Umbilical cord (tissue), 1 donor: ENCODE measurements at regions not wholly inside any gene's neighbourhood (a gene's known extent, or its start where the extent isn't known, plus 50 kb on each side); places are given as distances from the start of the nearest gene placed in this dataset.
A peak's percentile ranks its signal among the peaks of the same experiment; 100 is the strongest.

Experiments
- DNase-seq: peaks from one replicate; pipeline ENCODE4 v3.0.0-alpha.2; 2015; ENCODE audit warnings: low spot score

DNA sequence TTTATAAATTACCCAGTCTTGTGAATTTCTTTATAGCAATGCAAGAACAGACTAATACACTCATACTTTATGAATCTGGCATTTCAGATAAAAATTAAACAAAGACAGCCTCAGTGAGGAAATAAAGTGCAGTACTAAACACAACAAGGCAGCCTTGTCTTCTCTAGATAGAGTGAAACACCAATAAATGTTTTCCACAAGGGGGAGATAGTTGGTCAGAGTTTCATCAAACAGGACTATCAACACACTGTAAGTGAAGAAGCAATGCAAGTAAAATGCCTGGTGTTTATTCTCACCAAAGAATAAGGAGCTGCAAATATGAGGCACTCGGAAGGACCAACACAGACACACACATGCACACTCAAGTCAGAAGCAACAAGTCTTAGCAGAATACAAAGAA is 62.8 kb downstream of the FAM9B start:
- peak; percentile 10 for DNase-seq

DNA sequence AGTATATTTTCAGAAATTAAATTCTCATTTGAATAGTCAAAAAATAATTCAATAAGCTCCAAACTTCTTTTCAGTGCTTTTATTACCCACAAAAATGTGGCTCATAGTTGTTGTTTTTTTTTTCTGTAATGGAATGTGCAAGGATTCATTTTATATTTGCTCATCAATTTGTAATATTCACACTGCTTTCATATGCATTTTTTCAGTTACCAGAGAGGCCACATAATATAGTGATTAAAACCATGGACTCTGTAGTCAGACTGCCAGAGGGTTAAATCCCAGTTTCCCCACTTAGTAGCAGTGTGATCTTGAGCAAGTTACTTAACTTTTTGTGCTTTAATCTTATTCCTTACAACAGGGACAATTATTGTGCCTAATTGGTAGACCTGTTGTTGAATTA is 64.5 kb downstream of the FAM9B start:
- no peak for DNase-seq

DNA sequence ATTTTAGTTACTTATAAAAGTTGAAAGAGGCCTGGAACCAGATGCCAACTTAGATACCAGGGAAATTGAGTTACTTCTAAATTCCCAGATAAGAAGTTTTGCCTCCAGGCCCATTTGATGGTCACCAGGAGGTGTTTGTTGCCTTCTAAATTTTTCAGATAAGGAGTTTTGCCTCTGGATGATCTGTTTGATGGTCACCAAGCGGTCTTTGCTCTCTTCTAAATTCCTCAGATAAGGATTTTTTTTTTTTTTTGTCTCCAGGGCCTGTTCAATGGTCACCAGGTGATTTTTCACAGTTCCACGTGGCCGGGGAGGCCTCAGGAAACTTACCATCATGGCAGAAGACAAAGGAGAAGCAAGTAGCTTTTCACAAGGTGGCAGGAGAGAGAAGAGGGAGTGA is 66.5 kb downstream of the FAM9B start:
- no peak for DNase-seq

DNA sequence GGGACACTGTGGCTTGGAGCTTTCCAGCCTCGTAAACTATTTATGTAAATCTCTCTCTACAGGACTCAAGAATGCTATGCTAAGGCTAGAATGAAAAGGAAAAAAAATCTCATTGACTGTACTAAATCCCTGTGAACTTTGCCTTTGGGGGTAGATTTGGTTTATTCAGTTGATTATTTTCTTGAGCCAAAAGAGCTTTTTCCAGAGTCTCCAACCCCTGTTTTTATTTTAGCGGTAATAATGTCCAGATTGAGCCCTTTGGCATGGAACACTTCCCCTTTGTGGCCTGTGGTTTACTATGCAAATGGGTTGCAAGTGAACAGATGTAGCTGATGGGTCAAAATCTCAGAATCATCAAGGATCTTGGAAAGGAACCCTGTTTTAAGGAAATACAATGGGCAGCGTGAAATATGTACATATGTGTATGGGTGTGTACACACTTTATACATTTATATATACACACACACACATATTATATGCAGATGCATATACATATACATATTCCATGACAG is 72.9 kb downstream of the FAM9B start:
- no peak for DNase-seq

DNA sequence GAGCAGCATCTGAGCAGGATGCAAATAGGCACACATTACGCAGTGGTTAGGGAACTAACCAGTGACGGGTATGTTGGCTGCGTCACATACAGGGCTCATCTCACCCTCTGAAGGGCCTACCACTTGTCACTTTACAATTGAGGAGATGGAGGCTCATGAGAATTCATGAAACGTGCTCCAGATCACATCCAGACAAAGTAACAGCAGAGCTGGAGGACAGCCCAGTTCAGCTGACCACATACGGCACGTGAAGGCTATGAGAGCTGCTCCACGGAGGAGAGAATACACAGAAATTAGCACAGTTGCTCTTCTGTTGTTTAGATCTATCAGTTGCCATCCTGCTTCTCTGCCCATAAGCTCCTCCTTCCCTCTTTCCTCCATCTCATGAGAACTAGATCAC is 78.4 kb downstream of the FAM9B start:
- DNase-seq, result no peak

DNA sequence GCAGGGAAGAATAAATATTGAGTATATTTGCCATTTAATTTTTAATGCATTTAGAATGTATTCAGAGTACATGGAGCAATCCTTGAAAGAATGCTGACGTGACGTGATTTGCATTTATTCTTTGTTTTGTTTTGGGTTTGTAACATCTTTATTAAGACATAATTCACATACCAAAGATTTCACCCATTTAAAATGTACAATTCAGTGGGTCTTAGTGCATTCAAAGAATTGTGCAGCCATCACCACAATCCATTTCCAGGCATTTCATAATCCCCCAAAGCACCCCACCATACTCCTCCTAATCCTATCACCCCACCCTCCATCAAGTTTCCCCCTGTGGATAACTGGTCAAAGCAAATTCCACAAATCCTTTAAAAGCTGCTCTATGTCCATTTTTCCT is 87.4 kb downstream of the FAM9B start:
- no peak for DNase-seq

DNA sequence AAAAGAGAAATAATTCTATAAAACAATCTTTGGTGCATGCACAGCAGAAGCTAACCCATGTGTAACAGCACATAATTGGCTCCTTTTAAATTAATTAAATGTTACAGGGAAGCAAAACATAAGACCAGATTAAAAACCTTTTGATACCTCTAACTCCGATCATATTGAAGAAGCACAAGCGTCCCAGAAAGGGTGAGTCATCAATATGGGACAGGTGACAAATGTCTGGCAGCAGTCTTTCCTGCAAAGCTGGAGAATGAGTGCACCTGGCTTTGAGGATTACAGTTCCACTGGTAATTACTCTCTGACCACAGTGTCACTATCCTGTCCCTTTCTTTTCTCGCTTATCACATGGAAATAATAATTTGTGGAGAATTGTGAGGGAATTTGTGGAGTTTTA is 94.6 kb downstream of the FAM9B start:
- no peak for DNase-seq

DNA sequence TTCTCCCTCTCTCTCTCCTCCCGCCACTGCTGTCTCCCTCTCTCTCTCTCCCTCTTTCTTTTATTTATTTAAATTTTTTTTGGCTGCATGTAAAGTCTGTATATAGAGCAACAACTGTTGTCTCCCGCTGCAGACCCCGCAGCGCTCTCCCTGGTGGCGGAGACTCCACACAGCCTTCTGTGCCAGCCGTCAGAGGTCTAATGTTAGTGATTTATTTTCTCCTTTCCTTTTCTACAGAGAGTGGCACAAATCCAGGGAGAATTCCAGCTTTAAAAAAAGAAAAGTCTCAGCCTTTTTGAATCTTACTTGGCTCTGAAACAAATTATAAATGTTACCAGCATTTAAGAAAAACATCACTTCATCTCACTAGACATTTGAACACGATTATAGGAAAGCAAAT is 106.2 kb downstream of the FAM9B start:
- peak; percentile 28 for DNase-seq

DNA sequence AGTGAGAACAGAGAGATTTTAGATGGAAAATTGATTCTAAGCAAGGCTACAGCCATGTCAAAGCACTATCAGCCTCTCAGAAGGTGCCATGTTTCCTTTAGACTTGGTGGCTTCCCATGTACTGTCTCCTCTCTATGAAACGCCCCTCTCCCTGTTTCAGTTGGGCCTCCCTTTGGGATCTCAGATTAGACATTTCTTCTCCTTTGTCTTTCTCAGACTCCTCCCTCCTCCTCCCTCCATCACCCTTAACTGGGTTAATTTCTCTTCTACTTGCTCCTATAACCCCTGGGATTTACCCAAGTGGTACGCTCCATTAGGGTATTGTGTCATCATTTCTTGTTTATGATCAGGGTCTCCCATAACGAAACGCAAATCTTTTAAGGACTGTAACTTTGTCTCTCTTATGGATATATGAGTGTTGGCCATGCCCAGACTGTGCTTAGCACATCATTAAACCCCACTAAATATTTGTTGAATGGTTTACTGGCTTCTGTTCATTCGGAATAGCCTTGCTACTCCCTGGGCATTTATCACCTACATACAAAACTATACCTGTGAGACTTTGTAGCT is 106.8 kb downstream of the FAM9B start:
- no peak for DNase-seq

DNA sequence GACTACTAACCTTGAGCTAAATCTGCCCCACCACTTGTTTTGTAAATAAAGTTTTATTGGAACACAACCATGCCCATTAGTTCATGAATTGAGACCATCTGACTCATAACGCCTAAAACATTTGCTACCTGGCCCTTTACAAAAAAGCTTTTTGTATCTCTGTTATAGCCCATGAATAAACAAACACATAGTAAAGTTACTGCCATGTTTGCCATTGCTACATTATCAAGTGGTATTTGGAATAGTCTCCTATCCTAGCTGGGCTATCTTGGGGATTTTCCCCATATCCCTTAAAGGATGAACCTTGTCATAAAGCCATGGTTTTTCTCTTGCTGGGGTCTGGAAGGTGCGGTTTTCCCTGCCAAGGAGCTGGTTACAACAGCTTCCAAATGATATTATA is 112.3 kb downstream of the FAM9B start:
- no peak for DNase-seq

DNA sequence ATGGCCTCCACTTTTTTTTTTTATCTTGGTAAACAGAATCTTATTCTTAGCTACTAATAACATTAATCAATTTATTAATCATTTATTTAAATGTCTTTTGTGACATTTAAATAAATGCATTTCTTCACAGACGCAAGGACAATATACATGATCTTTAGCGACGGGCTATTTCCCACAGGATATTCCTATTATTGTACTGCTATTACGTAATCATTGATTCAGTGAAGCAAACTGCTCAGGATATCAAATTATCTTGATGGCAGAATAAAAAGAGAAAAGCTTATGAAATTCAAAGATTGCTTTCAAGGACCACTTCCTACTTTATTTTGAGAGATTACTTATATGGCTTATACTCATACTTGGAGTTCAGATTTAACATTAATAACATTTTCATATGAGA is 114.1 kb downstream of the FAM9B start:
- DNase-seq, result no peak

DNA sequence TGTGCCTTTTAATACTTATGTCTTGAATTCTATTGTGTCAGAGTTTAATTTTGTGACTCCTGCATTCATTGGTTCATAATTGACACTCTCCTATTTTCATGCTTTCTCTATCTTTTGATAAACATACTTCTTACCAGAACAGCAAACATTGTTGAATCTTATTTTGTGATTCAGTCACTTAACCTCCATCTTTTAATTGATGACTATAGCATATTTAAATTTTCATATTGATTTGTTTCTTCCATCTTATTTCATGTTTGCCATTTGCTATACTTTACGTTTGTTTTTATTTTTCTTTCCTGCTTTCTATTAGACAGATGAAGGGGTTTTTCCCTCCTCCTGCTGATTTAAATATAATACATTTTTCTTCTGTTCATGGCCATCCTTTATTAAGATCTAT is 115.5 kb upstream of the FAM9A start:
- no peak for DNase-seq

DNA sequence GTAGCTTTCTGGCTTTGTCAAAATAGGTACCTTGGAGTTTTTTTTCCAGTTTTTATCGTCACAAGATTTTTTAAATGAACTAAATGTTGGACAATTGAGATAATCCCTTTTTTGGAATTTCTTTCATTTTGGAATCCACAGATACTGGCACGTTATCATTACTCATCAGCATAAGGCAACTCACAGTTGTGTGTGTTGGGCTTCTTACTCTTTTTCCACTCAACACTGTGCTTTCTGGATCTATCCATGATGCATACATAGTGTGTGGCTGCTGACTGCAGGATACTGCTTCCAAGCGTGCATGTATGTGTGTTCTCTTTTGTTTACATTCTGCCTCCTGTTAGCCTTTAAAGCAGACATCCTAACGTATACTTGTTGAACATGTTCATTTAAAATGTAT is 113.5 kb upstream of the FAM9A start:
- DNase-seq, result no peak

DNA sequence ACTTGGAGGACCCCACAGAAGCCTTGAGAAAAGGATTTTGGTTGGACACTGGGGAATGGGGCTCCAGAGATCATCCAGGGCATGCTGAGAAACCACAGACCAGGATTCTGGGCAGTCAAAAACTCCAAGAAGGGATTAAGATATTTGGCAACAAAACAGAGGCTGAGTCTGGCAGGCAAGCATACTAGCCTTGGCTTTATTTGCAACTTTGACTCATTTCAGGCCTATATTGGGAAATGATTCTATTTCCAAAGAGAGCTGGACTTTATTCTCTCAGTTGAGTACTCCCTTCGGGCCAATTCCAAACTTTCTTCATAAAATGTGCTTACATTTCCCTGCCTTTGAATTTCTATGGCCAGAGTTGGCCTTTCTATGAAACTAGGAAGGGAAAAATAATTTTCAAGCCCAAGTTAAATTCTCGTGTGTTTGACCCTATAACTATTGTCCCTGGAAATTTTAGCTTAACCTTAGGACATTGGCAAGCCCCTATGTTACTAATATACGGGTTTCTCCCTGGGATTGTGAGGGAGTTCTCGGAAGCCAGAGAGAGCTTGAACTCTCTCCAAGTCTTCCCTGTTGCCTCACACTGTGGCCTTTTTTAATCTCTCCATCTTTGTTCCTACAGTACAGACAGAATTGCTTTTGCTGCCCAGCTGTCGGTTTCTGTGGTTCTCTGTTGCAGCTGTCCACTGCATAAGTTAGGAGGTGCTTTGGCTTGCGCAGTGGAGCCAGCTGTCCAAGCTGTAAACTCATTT is 112.6 kb upstream of the FAM9A start:
- peak; percentile 81 for DNase-seq

DNA sequence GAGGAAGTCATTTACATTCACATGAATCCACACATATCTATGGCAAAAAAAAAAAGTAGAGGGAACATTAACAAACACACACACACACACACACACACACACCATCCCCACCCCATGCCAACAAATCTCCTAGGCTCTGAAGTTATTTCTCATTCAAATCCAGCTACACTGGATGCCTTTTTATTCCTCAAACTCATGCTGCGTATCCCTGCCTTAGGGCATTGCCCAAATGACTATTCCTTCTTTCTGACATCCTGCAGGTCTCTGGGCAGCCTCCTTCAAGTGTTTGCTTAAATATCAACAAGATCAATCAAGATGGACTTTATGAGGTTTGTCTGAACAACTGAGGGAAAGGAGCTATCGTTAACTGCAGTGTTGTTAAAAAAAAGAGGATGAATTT is 106.5 kb upstream of the FAM9A start:
- no peak for DNase-seq

DNA sequence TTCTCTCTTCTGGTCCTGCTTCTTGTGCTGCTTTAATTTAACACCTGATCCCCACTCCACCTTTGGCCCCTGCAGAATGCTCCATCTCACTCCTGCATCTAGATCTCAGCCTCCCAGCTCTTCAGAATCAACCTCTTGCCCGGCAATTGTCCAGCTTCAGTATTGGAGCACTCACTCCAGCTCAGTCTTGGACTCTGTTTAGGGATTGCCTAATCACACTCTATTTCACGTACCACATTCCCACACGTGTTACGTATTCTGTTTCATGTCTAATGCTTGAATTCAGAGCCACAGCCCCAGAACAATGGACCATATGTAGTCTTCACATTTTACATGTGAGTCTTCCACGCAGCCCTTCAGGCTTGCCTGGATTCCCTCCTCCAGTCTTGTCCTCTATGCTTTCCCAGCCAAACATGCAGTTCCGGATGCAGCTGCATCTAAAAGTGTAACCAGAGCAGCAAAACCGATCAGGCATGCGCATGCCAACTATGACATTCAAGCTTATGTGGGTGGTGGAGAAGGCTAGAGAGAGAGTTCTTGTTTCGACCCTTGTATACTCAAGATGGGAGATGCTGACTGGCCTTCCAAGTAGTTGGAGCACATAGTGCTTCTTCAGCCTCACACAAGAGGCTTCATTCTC is 105.2 kb upstream of the FAM9A start:
- no peak for DNase-seq

DNA sequence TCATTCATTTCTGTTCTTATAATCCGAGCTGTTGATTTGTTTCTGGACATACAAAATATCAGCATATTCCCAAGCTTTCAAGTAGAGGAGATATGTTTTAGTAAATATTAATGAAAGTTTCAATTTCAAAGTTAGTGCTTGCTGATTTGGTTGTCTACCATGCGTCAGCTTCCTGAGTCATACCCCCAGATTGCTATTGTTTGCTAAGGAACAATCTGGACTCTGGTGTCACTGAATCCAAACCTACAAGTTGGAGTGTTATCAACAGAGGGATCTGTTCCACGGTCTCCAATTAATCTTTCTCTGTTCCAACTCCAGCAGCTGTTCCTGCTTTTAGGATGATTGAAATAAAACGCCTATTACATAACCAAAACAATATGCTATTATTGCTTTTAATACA is 96.1 kb upstream of the FAM9A start:
- no peak for DNase-seq

DNA sequence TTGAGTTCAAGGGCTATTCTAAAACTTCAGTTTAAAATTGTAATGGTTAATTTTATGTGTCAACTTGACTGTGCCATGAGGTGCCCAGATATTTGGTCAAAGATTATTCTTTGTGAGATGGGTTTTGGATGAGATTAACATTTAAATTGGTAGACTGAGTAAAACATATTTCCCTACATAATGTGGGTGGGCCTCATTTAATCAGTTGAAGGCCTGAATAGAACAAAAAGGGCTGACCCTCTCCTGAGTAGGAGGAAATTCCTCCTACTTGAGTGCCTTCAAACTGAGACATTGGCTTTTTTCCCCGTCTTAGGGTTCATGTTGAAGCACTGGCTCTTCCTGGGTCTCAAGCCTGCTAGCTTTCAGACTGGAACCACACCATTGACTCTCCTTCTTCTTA is 89.6 kb upstream of the FAM9A start:
- DNase-seq, result no peak

DNA sequence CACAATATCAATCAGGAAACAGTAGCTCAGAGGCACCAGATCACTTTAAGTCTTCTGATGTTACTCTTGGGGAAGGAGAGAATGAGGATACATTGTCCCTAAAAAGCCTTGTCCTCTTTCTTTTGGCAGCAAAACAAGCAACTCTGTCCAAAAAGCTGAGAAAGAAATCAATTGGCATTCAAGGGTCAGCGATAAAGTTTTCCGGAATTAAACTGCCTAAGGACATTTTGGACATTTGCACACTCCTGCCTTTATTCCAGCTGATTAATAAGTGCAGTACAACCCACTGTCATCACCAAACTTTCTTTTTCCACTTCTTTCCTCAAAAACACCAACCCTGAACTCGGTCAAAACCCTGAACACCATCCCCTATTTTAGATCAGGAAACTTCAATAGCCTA is 85.8 kb upstream of the FAM9A start:
- DNase-seq, result no peak

DNA sequence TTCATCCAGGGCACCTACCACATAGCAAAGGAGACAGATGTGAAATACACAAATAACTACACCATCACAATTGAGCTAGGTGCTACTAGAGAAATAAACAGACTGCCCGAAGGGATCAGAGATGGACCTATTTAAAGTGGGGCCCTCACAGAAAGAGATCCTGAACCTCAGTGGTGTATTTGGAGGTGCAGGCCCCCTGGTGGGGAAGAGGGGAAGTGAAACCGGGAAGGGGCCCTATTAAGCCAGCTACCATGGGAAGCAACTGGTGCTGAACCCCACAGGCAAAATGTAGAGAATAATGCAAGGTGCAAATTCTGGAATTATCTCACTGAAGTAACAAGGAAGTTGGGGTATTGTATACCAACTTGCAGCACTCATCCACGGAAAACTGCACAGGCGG is 78.6 kb upstream of the FAM9A start:
- no peak for DNase-seq

DNA sequence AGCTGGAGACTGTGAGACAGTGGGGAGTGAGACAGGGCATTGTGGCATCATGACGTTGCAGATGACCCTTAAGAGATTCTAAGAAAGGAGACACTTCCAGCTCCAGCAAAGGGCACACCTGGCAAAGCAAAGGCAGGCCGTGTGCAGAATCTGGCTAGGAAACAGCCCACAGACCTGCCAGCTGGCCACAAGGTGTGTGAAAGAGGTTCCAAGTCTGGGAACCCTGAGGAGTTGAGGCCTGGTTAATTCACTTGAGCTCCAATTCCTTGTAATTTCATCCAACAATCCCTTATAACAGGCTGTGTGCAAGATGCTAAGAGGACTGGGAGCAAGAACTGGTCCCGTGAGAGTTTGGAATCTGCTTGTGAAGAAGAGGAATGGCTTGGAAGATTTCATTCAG is 72.8 kb upstream of the FAM9A start:
- no peak for DNase-seq

DNA sequence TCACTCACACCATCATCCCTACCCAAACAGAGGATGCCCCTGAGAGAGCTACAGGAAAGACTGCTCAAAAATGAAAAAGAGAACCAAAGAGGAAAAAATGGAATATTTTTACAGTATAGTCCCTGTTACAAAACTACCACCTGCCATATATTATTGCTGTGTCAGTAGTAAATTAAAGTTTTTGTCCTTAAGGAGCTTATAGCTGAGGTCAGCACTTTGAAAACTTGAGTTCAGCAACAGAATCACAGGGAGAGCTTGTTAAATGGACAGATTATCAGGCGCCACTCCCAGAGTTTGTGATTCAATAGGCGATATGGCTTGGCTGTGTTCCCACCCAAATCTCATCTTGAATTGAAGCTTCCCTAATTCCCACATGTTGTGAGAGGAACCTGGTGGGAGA is 71.9 kb upstream of the FAM9A start:
- DNase-seq, result no peak

DNA sequence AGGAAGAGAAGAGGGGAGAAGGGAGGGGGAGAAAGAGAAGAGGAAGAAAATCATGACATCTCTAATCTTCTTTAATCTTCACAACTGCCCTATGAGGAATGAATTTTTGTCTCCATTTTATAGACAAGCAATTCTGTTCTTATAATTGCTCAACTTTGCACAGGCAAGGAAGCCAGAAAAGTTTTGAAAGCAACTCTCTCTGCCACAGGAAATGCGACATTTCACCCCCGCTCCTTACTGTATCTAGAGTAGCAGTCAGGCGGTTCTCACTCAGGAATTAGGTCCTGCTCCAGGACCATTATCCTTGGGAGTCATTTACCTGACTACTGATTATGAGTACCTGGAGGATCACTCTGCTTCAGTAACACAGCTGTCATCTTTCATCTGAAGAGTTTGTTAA is 69.2 kb upstream of the FAM9A start:
- DNase-seq, result no peak
